ENCODE measurements at regions not wholly inside any gene's neighbourhood (a gene's known extent, or its start where the extent isn't known, plus 50 kb on each side); places are given as distances from the start of the nearest gene placed in this dataset.

- TF ChIP-seq, protein P1, sequence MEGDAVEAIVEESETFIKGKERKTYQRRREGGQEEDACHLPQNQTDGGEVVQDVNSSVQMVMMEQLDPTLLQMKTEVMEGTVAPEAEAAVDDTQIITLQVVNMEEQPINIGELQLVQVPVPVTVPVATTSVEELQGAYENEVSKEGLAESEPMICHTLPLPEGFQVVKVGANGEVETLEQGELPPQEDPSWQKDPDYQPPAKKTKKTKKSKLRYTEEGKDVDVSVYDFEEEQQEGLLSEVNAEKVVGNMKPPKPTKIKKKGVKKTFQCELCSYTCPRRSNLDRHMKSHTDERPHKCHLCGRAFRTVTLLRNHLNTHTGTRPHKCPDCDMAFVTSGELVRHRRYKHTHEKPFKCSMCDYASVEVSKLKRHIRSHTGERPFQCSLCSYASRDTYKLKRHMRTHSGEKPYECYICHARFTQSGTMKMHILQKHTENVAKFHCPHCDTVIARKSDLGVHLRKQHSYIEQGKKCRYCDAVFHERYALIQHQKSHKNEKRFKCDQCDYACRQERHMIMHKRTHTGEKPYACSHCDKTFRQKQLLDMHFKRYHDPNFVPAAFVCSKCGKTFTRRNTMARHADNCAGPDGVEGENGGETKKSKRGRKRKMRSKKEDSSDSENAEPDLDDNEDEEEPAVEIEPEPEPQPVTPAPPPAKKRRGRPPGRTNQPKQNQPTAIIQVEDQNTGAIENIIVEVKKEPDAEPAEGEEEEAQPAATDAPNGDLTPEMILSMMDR (IDR thresholded peaks at IDR 0.05; ENCODE audit: insufficient read depth, low read depth, low read length) = no peak
- TF ChIP-seq EZH2 (IDR thresholded peaks at IDR 0.05; ENCODE audit: insufficient read depth, low read length) = no peak
Measured at GRCh38 chr2:118709786-118710185, 137.7 kb downstream of the EN1 start.
